IMR-90 (cell line): ENCODE measurements at regions not wholly inside any gene's neighbourhood (a gene's known extent, or its start where the extent isn't known, plus 50 kb on each side); places are given as distances from the start of the nearest gene placed in this dataset.

ENCODE experiments used
- ATAC-seq: fragments of 200-7000 bp; cut with Tn5 transposase; 2 replicates; pipeline ENCODE4 v1.9.1; 2020; ENCODE audit warnings: low read depth, mild to moderate bottlenecking, moderate library complexity
- BruUV-seq: library from RNA; stranded (reverse); fragments of 400-500 nt; replicated peaks from 2 replicates; lab custom pipeline; 2021; lab: Mats Ljungman, UMichigan
- CTCF ChIA-PET: fragments of 300-600 bp; formaldehyde crosslinking; extraction: SDS; loops from one replicate; lab custom pipeline; 2021; ENCODE audit warnings: antibody characterized with exemption; lab: Yijun Ruan, JAX
- POLR2A ChIA-PET: fragments of 300-600 bp; sonication (Branson Sonifier 250); formaldehyde crosslinking; loops from one replicate; lab custom pipeline; 2022; ENCODE audit warnings: antibody characterized with exemption; ENCODE audit not compliant: unreplicated experiment; lab: Charles Lee
- DNase-seq: peaks from one replicate; pipeline ENCODE4 v3.0.0; 2013
- H2AFZ ChIP-seq: replicated peaks from 2 replicates; pipeline ENCODE3; 2013; ENCODE audit warnings: low read length, mild to moderate bottlenecking; ENCODE audit not compliant: poor library complexity
- H2AK5ac ChIP-seq: 2 replicates; pipeline ENCODE4 v1.6.1; 2013; ENCODE audit warnings: low read depth, low read length, inconsistent platforms
- H2AK9ac ChIP-seq: replicated peaks from 2 replicates; pipeline ENCODE3; 2013; ENCODE audit warnings: mild to moderate bottlenecking, low read depth, low read length, moderate library complexity; ENCODE audit not compliant: poor library complexity
- H2BK120ac ChIP-seq: 2 replicates; pipeline ENCODE4 v1.6.1; 2013; ENCODE audit warnings: low read depth, low read length, inconsistent platforms
- H2BK15ac ChIP-seq: 3 replicates; pipeline ENCODE4 v1.6.1; 2013; ENCODE audit warnings: low read depth, low read length, inconsistent platforms
- H2BK20ac ChIP-seq: 2 replicates; pipeline ENCODE4 v1.6.1; 2013; ENCODE audit warnings: low read depth, mild to moderate bottlenecking, inconsistent platforms, low read length, moderate library complexity
- H2BK5ac ChIP-seq: 2 replicates; pipeline ENCODE4 v1.6.1; 2013; ENCODE audit warnings: mild to moderate bottlenecking, low read depth, low read length, inconsistent platforms; ENCODE audit not compliant: poor library complexity, severe bottlenecking
- H3K14ac ChIP-seq: replicated peaks from 2 replicates; pipeline ENCODE4 v1.6.1; 2013; ENCODE audit warnings: low read depth, low read length, inconsistent platforms
- H3K18ac ChIP-seq: 2 replicates; pipeline ENCODE4 v1.6.1; 2013; ENCODE audit warnings: low read depth, low read length, control low read depth
- H3K23ac ChIP-seq: 2 replicates; pipeline ENCODE4 v1.6.1; 2013; ENCODE audit warnings: low read depth, low read length, inconsistent platforms
- H3K27ac ChIP-seq: 2 replicates; pipeline ENCODE4 v1.5.1; 2013; ENCODE audit warnings: mild to moderate bottlenecking, control low read depth, low read length; ENCODE audit not compliant: insufficient read depth
- H3K27me3 ChIP-seq: 2 replicates; pipeline ENCODE4 v1.6.1; 2013; ENCODE audit warnings: low read length; ENCODE audit not compliant: control insufficient read depth, insufficient read depth
- H3K36me3 ChIP-seq: 2 replicates; pipeline ENCODE4 v1.6.1; 2013; ENCODE audit warnings: low read length, mixed read lengths; ENCODE audit not compliant: control insufficient read depth, insufficient read depth
- H3K4ac ChIP-seq: 2 replicates; pipeline ENCODE4 v1.6.1; 2013; ENCODE audit warnings: low read depth, low read length, inconsistent platforms
- H3K4me1 ChIP-seq: 2 replicates; pipeline ENCODE4 v1.6.1; 2013; ENCODE audit warnings: low read length, mixed read lengths; ENCODE audit not compliant: control insufficient read depth, insufficient read depth
- H3K4me2 ChIP-seq: 2 replicates; pipeline ENCODE4 v1.6.1; 2013; ENCODE audit warnings: low read depth, mild to moderate bottlenecking, control low read depth, low read length, moderate library complexity
- H3K4me3 ChIP-seq: 2 replicates; pipeline ENCODE4 v1.5.1; 2013; ENCODE audit warnings: low read depth, mild to moderate bottlenecking, control low read depth, low read length, moderate library complexity; ENCODE audit not compliant: insufficient read depth
- H3K56ac ChIP-seq: 2 replicates; pipeline ENCODE4 v1.6.1; 2013; ENCODE audit warnings: low read length, inconsistent platforms; ENCODE audit not compliant: insufficient read depth; ENCODE audit errors: extremely low read depth
- H3K79me1 ChIP-seq, 2 experiments: 2 replicates each; pipeline ENCODE4 v1.6.1; 2013; ENCODE audit warnings: low read length in 2 of 2, inconsistent platforms in 1 of 2, low read depth in 1 of 2
- H3K9ac ChIP-seq: 2 replicates; pipeline ENCODE4 v1.6.1; 2013; ENCODE audit warnings: low read depth, low read length, control low read depth
- H3K9me1 ChIP-seq: 2 replicates; pipeline ENCODE4 v1.6.1; 2013; ENCODE audit warnings: low read length, inconsistent platforms; ENCODE audit not compliant: insufficient read depth
- H3K9me3 ChIP-seq: 2 replicates; pipeline ENCODE4 v1.6.1; 2013; ENCODE audit warnings: low read length; ENCODE audit not compliant: control insufficient read depth, insufficient read depth
- H4K20me1 ChIP-seq: 2 replicates; pipeline ENCODE4 v1.6.1; 2013; ENCODE audit warnings: low read length, inconsistent platforms; ENCODE audit not compliant: insufficient read depth
- H4K5ac ChIP-seq: 2 replicates; pipeline ENCODE4 v1.6.1; 2013; ENCODE audit warnings: mild to moderate bottlenecking, low read depth, low read length, control low read depth
- H4K8ac ChIP-seq, 2 experiments: 2 replicates each; pipeline ENCODE4 v1.6.1; 2013; ENCODE audit warnings: low read depth in 2 of 2, low read length in 2 of 2, control low read depth in 1 of 2, inconsistent platforms in 1 of 2
- H4K91ac ChIP-seq: 2 replicates; pipeline ENCODE4 v1.6.1; 2013; ENCODE audit warnings: low read depth, low read length, inconsistent platforms; ENCODE audit not compliant: insufficient read depth
- BHLHE40 ChIP-seq: fragments of 150-350 bp; IDR thresholded peaks from 2 replicates; pipeline ENCODE4 v1.6.1; 2016; ENCODE audit warnings: mild to moderate bottlenecking, low read depth, low read length
- CEBPB ChIP-seq: IDR thresholded peaks from 2 replicates; pipeline ENCODE4 v1.6.1; 2012; ENCODE audit warnings: low read depth, low read length, improper control_type of control experiment
- CHD1 ChIP-seq: IDR thresholded peaks from 2 replicates; pipeline ENCODE4 v1.6.1; 2012; ENCODE audit warnings: low read depth, low read length, improper control_type of control experiment
- FOS ChIP-seq: fragments of 150-350 bp; IDR thresholded peaks from 2 replicates; pipeline ENCODE4 v1.6.1; 2016; ENCODE audit warnings: low read depth, low read length
- MAFK ChIP-seq: IDR thresholded peaks from 2 replicates; pipeline ENCODE4 v1.6.1; 2012; ENCODE audit warnings: low read depth, low read length, improper control_type of control experiment
- MAZ ChIP-seq: IDR thresholded peaks from 2 replicates; pipeline ENCODE4 v1.6.1; 2012; ENCODE audit warnings: low read depth, mild to moderate bottlenecking, low read length, improper control_type of control experiment, moderate library complexity, borderline replicate concordance
- MXI1 ChIP-seq: IDR thresholded peaks from 2 replicates; pipeline ENCODE4 v1.6.1; 2012; ENCODE audit warnings: low read depth, mild to moderate bottlenecking, low read length, moderate library complexity, borderline replicate concordance
- NFE2L2 ChIP-seq: fragments of 150-350 bp; IDR thresholded peaks from 2 replicates; pipeline ENCODE4 v1.6.1; 2016; ENCODE audit warnings: low read depth, mild to moderate bottlenecking, low read length
- POLR2A ChIP-seq: IDR thresholded peaks from 2 replicates; pipeline ENCODE4 v1.6.1; 2012; ENCODE audit warnings: mild to moderate bottlenecking, low read depth, low read length
- RAD21 ChIP-seq: IDR thresholded peaks from 2 replicates; pipeline ENCODE4 v1.6.1; 2012; ENCODE audit warnings: low read length, improper control_type of control experiment
- RCOR1 ChIP-seq: IDR thresholded peaks from 2 replicates; pipeline ENCODE4 v1.6.1; 2012; ENCODE audit warnings: mild to moderate bottlenecking, low read length, improper control_type of control experiment; ENCODE audit not compliant: insufficient replicate concordance
- RFX5 ChIP-seq: IDR thresholded peaks from 2 replicates; pipeline ENCODE4 v1.8.0; 2012; ENCODE audit warnings: low read depth, mild to moderate bottlenecking, low read length, moderate library complexity
- SMC3 ChIP-seq: fragments of 150-350 bp; IDR thresholded peaks from 2 replicates; pipeline ENCODE4 v1.6.1; 2016; ENCODE audit warnings: low read depth, mild to moderate bottlenecking, antibody characterized with exemption, low read length, moderate library complexity
- WGBS, 2 experiments: methylation state at CpG; one replicate each; pipeline versions ENCODE4 v1.1.5 to v1.1.7; 2013; ENCODE audit warnings: missing lambda C conversion rate in 2 of 2; ENCODE audit not compliant: insufficient read length in 1 of 2; ENCODE audit errors: extremely low coverage in 2 of 2; 5-methylcytosine and 5-hydroxymethylcytosine counted together
- dilution Hi-C: fragments of 300-500 bp; cut with HindIII; formaldehyde crosslinking; loops from one replicate; pipeline ENCODE4 v1.14.3; 2018; ENCODE audit warnings: low sequenced_read_pairs; ENCODE audit not compliant: unreplicated experiment
- in situ Hi-C: fragments of 300-500 bp; cut with MboI; formaldehyde crosslinking; loops from 3 replicates; pipeline ENCODE4 v1.14.3; 2019; ENCODE audit warnings: low sequenced_read_pairs, inconsistent platforms, mixed read lengths
- intact Hi-C: fragments of 100-400 bp; cut with micrococcal nuclease; formaldehyde crosslinking; loops from 2 replicates; pipeline ENCODE4 v1.10.0; 2022
- TF ChIP-seq, protein P1 (sequence below): fragments of 150-350 bp; IDR thresholded peaks from 2 replicates; pipeline ENCODE4 v1.6.1; 2016; ENCODE audit warnings: low read depth, mild to moderate bottlenecking, low read length, moderate library complexity, borderline replicate concordance
- TF ChIP-seq, protein P2 (sequence below): fragments of 150-350 bp; IDR thresholded peaks from 2 replicates; pipeline ENCODE4 v1.6.1; 2017; ENCODE audit warnings: mild to moderate bottlenecking, antibody characterized with exemption, low read length, low read depth
- TF ChIP-seq, protein P3 (sequence below): conservative IDR thresholded peaks from 2 replicates; pipeline ENCODE4 v1.5.1; 2012; ENCODE audit warnings: mild to moderate bottlenecking, low read depth, low read length, improper control_type of control experiment

DNA sequence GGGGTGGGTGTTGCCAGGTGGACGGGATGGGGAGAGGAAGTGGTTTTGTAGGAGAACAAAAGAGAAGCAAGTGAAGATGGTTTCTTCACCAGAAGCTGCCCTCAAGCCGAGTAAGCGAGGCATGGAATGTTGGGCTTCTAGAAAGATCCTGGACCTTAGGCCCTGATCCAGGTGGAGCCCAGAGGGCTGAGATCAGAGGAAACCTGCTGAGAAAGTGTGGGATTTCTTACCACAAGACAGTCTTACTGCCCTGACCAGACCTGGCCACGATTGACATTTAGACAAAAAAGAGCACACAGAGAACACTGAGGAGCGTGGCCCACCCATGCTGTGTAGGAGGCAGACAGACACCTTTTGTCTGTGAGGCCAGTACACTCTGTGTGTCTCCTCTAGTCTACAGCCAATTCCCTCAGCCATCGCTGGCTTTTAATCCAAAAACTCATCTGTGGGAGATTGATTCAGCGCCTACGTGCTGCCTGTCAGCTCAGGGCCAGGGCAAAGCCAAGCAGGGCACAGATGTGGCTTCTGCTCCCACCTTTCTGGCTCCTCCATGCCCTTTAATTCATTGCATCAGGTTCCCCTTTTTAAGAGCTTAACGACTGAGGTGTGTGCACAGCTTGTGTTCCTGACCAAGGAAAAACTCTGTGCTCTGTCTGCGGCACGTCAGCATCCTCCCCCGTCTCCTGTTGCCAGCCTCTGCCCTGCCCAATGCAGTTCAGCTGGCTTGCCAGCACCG lies 123.3 kb downstream of the AKAP11 start:
- H2BK20ac ChIP-seq: no peak overlapping the region
- no peak overlapping the region for H4K5ac ChIP-seq
- no peaks in the 10 kb centered on the region for H3K9me3 ChIP-seq
- H3K4ac ChIP-seq: no peak overlapping the region
- no peak overlapping the region for H3K27ac ChIP-seq
- dilution Hi-C loops (no loop called here), intact Hi-C loops (no loop called here), in situ Hi-C loops (no loop called here)
- H4K8ac ChIP-seq: no peak overlapping the region
- DNase-seq (no peak), ATAC-seq (no peak)
- BruUV-seq: no TSS peak
- 77% methylated on average over 7 of the region's 13 CpGs; no CpG with 5 or more reads in 1 of the 2 experiments for WGBS, 2 experiments
- H2BK15ac ChIP-seq: no peak overlapping the region
- no peak overlapping the region for H2BK120ac ChIP-seq
- no peak overlapping the region for H2AK5ac ChIP-seq
- H2AFZ ChIP-seq: no peak overlapping the region
- ChIA-PET CTCF (no interaction called here), POLR2A (no interaction called here)
- no peak overlapping the region for H3K23ac ChIP-seq
- H3K9ac ChIP-seq: no peak overlapping the region
- H3K9me1 ChIP-seq: no peaks in the 10 kb centered on the region
- no peaks in the 10 kb centered on the region for H3K79me1 ChIP-seq
- peaks cover 7% of the 10 kb centered on the region for H3K27me3 ChIP-seq
- H3K36me3 ChIP-seq: no peaks in the 10 kb centered on the region
- H4K20me1 ChIP-seq: no peaks in the 10 kb centered on the region
- no peak overlapping the region for H3K4me2 ChIP-seq
- no peak for TF ChIP-seq CEBPB
- TF ChIP-seq POLR2A: no peak
- TF ChIP-seq FOS: no peak
- TF ChIP-seq BHLHE40: no peak
- TF ChIP-seq RFX5: no peak
- TF ChIP-seq RAD21: no peak
- no peak for TF ChIP-seq SMC3
- TF ChIP-seq MAFK: no peak
- no peak for TF ChIP-seq CHD1
- TF ChIP-seq RCOR1: no peak
- TF ChIP-seq, protein P1, sequence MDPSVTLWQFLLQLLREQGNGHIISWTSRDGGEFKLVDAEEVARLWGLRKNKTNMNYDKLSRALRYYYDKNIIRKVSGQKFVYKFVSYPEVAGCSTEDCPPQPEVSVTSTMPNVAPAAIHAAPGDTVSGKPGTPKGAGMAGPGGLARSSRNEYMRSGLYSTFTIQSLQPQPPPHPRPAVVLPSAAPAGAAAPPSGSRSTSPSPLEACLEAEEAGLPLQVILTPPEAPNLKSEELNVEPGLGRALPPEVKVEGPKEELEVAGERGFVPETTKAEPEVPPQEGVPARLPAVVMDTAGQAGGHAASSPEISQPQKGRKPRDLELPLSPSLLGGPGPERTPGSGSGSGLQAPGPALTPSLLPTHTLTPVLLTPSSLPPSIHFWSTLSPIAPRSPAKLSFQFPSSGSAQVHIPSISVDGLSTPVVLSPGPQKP: no peak
- TF ChIP-seq, protein P2, sequence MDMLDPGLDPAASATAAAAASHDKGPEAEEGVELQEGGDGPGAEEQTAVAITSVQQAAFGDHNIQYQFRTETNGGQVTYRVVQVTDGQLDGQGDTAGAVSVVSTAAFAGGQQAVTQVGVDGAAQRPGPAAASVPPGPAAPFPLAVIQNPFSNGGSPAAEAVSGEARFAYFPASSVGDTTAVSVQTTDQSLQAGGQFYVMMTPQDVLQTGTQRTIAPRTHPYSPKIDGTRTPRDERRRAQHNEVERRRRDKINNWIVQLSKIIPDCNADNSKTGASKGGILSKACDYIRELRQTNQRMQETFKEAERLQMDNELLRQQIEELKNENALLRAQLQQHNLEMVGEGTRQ: no peak
- TF ChIP-seq MXI1: no peak
- no peak for TF ChIP-seq MAZ
- TF ChIP-seq, protein P3, sequence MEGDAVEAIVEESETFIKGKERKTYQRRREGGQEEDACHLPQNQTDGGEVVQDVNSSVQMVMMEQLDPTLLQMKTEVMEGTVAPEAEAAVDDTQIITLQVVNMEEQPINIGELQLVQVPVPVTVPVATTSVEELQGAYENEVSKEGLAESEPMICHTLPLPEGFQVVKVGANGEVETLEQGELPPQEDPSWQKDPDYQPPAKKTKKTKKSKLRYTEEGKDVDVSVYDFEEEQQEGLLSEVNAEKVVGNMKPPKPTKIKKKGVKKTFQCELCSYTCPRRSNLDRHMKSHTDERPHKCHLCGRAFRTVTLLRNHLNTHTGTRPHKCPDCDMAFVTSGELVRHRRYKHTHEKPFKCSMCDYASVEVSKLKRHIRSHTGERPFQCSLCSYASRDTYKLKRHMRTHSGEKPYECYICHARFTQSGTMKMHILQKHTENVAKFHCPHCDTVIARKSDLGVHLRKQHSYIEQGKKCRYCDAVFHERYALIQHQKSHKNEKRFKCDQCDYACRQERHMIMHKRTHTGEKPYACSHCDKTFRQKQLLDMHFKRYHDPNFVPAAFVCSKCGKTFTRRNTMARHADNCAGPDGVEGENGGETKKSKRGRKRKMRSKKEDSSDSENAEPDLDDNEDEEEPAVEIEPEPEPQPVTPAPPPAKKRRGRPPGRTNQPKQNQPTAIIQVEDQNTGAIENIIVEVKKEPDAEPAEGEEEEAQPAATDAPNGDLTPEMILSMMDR: no peak
- TF ChIP-seq NFE2L2: no peak
- no peak overlapping the region for H2AK9ac ChIP-seq
- H2BK5ac ChIP-seq: no peak overlapping the region
- no peak overlapping the region for H4K91ac ChIP-seq
- H3K14ac ChIP-seq: no peak overlapping the region
- H3K4me1 ChIP-seq: no peaks in the 10 kb centered on the region
- no peak overlapping the region for H3K18ac ChIP-seq
- no peak overlapping the region for H3K4me3 ChIP-seq
- H3K56ac ChIP-seq: no peak overlapping the region
